Activated CD8-positive, alpha-beta T cell treated with anti-CD3 and anti-CD28 coated beads for 36 hours (primary cell): ENCODE measurements at regions not wholly inside any gene's neighbourhood (a gene's known extent, or its start where the extent isn't known, plus 50 kb on each side); places are given as distances from the start of the nearest gene placed in this dataset.

Experiments
- ATAC-seq: fragments of 200-7000 bp; cut with Tn5 transposase; one replicate; pipeline ENCODE4 v1.10.0; 2021; ENCODE audit warnings: mild to moderate bottlenecking, moderate library complexity
- CTCF ChIA-PET: fragments of 350-600 bp; sonication (Branson Sonifier 250); formaldehyde crosslinking; loops from one replicate; lab custom pipeline; 2021; ENCODE audit warnings: antibody characterized with exemption; lab: Charles Lee
- POLR2A ChIA-PET: fragments of 350-600 bp; sonication (Branson Sonifier 250); formaldehyde crosslinking; loops from one replicate; lab custom pipeline; 2021; ENCODE audit warnings: antibody characterized with exemption; lab: Charles Lee
- DNase-seq: peaks from one replicate; pipeline ENCODE4 v3.0.0-alpha.2; 2020
- H3K27ac Mint-ChIP-seq: one replicate; pipeline ENCODE4 v1.8.0; 2021; ENCODE audit warnings: mild to moderate bottlenecking, mixed read lengths
- H3K27me3 Mint-ChIP-seq: one replicate; pipeline ENCODE4 v1.8.0; 2021; ENCODE audit warnings: mixed read lengths
- H3K36me3 Mint-ChIP-seq: one replicate; pipeline ENCODE4 v1.8.0; 2021; ENCODE audit warnings: low read depth, mixed read lengths
- H3K4me1 Mint-ChIP-seq: one replicate; pipeline ENCODE4 v1.8.0; 2021; ENCODE audit warnings: low read depth, mixed read lengths
- H3K4me3 Mint-ChIP-seq: one replicate; pipeline ENCODE4 v1.8.0; 2021; ENCODE audit warnings: mild to moderate bottlenecking, moderate library complexity, mixed read lengths
- H3K9me3 Mint-ChIP-seq: one replicate; pipeline ENCODE4 v1.8.0; 2021; ENCODE audit warnings: mixed read lengths
- intact Hi-C: fragments of 100-400 bp; cut with micrococcal nuclease; formaldehyde crosslinking; loops from one replicate; pipeline ENCODE4 v1.10.0; 2022
- TF ChIP-seq, protein P1 (sequence below): fragments of 200-600 bp; IDR thresholded peaks from one replicate; pipeline ENCODE4 v1.8.0; 2022; ENCODE audit warnings: antibody characterized with exemption, mild to moderate bottlenecking

DNA sequence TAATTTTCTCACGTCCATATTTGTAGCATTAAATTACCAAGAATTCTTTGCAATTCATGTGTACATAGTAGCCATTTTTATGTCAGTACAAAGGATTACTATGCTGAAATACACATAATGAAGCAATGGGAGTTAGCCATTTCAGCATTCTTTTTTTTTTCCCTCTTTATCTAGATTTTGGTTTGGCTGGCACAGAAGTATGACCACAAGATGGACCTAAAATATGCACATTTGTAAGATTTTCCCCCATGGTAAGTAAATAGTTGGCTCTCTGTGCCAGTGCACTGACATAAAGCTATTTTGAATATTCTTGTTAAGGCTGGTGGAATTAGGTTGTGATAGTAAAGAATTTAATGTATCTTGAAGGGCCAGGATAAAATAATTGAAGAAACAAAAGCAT is 486.1 kb upstream of the BTBD3 start:
- no peak overlapping the region for H3K27ac Mint-ChIP-seq
- CTCF ChIA-PET: no interaction called here
- POLR2A ChIA-PET: interaction anchor here (0.6 kb wide), 1 partner anchor 1241 kb away, joined by 3 read pairs; no protein-coding TSS in a partner anchor
- no peaks in the 10 kb centered on the region for H3K4me1 Mint-ChIP-seq
- TF ChIP-seq, protein P1, sequence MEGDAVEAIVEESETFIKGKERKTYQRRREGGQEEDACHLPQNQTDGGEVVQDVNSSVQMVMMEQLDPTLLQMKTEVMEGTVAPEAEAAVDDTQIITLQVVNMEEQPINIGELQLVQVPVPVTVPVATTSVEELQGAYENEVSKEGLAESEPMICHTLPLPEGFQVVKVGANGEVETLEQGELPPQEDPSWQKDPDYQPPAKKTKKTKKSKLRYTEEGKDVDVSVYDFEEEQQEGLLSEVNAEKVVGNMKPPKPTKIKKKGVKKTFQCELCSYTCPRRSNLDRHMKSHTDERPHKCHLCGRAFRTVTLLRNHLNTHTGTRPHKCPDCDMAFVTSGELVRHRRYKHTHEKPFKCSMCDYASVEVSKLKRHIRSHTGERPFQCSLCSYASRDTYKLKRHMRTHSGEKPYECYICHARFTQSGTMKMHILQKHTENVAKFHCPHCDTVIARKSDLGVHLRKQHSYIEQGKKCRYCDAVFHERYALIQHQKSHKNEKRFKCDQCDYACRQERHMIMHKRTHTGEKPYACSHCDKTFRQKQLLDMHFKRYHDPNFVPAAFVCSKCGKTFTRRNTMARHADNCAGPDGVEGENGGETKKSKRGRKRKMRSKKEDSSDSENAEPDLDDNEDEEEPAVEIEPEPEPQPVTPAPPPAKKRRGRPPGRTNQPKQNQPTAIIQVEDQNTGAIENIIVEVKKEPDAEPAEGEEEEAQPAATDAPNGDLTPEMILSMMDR: no peak
- H3K27me3 Mint-ChIP-seq: no peaks in the 10 kb centered on the region
- intact Hi-C loops: no loop called here
- ATAC-seq (no peak), DNase-seq (no peak)
- H3K36me3 Mint-ChIP-seq: no peaks in the 10 kb centered on the region
- H3K9me3 Mint-ChIP-seq: peaks cover 7% of the 10 kb centered on the region
- H3K4me3 Mint-ChIP-seq: no peak overlapping the region

DNA sequence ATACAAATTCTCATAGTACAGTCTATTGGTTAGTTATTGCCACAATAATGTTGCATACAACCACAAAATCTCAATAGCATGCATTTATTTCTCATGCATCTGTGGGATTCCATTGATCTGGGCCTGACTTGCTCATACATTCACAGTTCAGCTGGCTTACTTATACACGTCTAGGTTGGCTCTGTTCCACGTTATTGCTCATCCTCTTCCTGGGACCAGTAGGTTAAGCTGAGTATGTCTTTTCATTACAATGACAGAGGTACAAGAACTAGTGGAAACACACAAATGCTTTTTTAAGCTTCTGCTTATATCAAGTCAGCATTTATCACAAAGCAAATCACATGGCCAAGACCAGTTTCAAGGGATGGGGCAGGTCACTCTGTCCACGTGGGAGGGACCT is 485.3 kb upstream of the BTBD3 start:
- intact Hi-C loops: no loop called here
- H3K27me3 Mint-ChIP-seq: no peaks in the 10 kb centered on the region
- no peaks in the 10 kb centered on the region for H3K4me1 Mint-ChIP-seq
- no peak overlapping the region for H3K27ac Mint-ChIP-seq
- no peak for ATAC-seq
- TF ChIP-seq, protein P1: no peak
- H3K4me3 Mint-ChIP-seq: no peak overlapping the region
- peaks cover 11% of the 10 kb centered on the region for H3K9me3 Mint-ChIP-seq
- ChIA-PET CTCF (no interaction called here), POLR2A (no interaction called here)
- no peak for DNase-seq
- no peaks in the 10 kb centered on the region for H3K36me3 Mint-ChIP-seq

GRCh38 chr20:11436113-11436905 is 481.4 kb upstream of the BTBD3 start:
- no peak for ATAC-seq
- intact Hi-C loops: no loop called here
- POLR2A ChIA-PET: no interaction called here

DNA sequence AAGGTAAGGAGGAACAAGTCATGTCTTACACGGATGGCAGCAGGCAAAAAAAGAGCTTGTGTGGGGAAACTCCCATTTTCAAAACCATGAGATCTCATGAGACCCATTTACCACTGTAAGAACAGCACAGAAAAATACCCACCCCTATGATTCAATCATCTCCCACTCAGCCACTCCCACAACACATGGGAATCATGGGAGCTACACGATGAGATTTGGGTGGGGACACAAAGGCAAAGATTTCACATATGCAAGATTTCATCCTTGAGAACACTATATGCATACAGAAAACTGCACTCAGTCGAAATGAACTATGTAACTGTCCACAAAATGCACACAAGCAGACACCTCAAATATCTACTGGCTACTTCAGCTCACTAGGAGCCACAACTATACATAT is 480.6 kb upstream of the BTBD3 start:
- TF ChIP-seq, protein P1: no peak
- Mint-ChIP-seq H3K9me3 (peaks cover 9% of the 10 kb centered on the region), H3K27me3 (no peaks in the 10 kb centered on the region), H3K4me1 (no peaks in the 10 kb centered on the region), H3K27ac (no peak overlapping the region), H3K4me3 (no peak overlapping the region), H3K36me3 (no peaks in the 10 kb centered on the region)
- DNase-seq (no peak), ATAC-seq (no peak)
- CTCF ChIA-PET: interaction anchor here (0.6 kb wide), 1 partner anchor 120 kb away, joined by 3 read pairs; no protein-coding TSS in a partner anchor
- POLR2A ChIA-PET: no interaction called here
- intact Hi-C loops: no loop called here

More at GRCh38 chr20:11436113-11436905, 481.4 kb upstream of the BTBD3 start:
- H3K4me1 Mint-ChIP-seq: no peaks in the 10 kb centered on the region
- no peaks in the 10 kb centered on the region for H3K27me3 Mint-ChIP-seq
- H3K27ac Mint-ChIP-seq: no peak overlapping the region
- DNase-seq: no peak
- TF ChIP-seq, protein P1: no peak
- CTCF ChIA-PET: no interaction called here
- H3K36me3 Mint-ChIP-seq: no peaks in the 10 kb centered on the region
- H3K4me3 Mint-ChIP-seq: no peak overlapping the region
- peaks cover 9% of the 10 kb centered on the region for H3K9me3 Mint-ChIP-seq
